ENCODE measurements at regions not wholly inside any gene's neighbourhood (a gene's known extent, or its start where the extent isn't known, plus 50 kb on each side); places are given as distances from the start of the nearest gene placed in this dataset.

GRCh38 chr20:52267418-52267817 is 75.8 kb upstream of the ZFP64 start:
- intact Hi-C loops (cut with micrococcal nuclease): no loop called here
- TF ChIP-seq SMC3 (IDR thresholded peaks at IDR 0.05; ENCODE audit: low read depth, low read length) (no peak), RAD21 (IDR thresholded peaks at IDR 0.05; ENCODE audit: low read length) (no peak), FOS (IDR thresholded peaks at IDR 0.05; ENCODE audit: low read depth, low read length) (no peak), CEBPB (IDR thresholded peaks at IDR 0.05; ENCODE audit: low read depth, low read length) (no peak), RCOR1 (IDR thresholded peaks at IDR 0.05; ENCODE audit: insufficient replicate concordance, low read length) (no peak), MAZ (IDR thresholded peaks at IDR 0.05; ENCODE audit: borderline replicate concordance, low read depth, low read length) (no peak), CHD1 (IDR thresholded peaks at IDR 0.05; ENCODE audit: low read depth, low read length) (no peak), MAFK (IDR thresholded peaks at IDR 0.05; ENCODE audit: low read depth, low read length) (no peak), NFE2L2 (IDR thresholded peaks at IDR 0.05; ENCODE audit: low read depth, low read length) (no peak), POLR2A (IDR thresholded peaks at IDR 0.05; ENCODE audit: low read depth, low read length) (no peak), RFX5 (IDR thresholded peaks at IDR 0.05; ENCODE audit: low read depth, low read length) (no peak), MXI1 (IDR thresholded peaks at IDR 0.05; ENCODE audit: borderline replicate concordance, low read depth, low read length) (no peak), BHLHE40 (IDR thresholded peaks at IDR 0.05; ENCODE audit: low read depth, low read length) (no peak), ELK1 (IDR thresholded peaks at IDR 0.05; ENCODE audit: borderline replicate concordance, low read depth, low read length) (no peak)
- TF ChIP-seq, protein P1, sequence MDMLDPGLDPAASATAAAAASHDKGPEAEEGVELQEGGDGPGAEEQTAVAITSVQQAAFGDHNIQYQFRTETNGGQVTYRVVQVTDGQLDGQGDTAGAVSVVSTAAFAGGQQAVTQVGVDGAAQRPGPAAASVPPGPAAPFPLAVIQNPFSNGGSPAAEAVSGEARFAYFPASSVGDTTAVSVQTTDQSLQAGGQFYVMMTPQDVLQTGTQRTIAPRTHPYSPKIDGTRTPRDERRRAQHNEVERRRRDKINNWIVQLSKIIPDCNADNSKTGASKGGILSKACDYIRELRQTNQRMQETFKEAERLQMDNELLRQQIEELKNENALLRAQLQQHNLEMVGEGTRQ (IDR thresholded peaks at IDR 0.05; ENCODE audit: low read depth, low read length): no peak
- TF ChIP-seq, protein P2, sequence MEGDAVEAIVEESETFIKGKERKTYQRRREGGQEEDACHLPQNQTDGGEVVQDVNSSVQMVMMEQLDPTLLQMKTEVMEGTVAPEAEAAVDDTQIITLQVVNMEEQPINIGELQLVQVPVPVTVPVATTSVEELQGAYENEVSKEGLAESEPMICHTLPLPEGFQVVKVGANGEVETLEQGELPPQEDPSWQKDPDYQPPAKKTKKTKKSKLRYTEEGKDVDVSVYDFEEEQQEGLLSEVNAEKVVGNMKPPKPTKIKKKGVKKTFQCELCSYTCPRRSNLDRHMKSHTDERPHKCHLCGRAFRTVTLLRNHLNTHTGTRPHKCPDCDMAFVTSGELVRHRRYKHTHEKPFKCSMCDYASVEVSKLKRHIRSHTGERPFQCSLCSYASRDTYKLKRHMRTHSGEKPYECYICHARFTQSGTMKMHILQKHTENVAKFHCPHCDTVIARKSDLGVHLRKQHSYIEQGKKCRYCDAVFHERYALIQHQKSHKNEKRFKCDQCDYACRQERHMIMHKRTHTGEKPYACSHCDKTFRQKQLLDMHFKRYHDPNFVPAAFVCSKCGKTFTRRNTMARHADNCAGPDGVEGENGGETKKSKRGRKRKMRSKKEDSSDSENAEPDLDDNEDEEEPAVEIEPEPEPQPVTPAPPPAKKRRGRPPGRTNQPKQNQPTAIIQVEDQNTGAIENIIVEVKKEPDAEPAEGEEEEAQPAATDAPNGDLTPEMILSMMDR (conservative IDR thresholded peaks at IDR 0.05; ENCODE audit: low read depth, low read length): no peak
- DNase-seq: no peak

More at GRCh38 chr20:52267418-52267817, 75.8 kb upstream of the ZFP64 start:
- Histone ChIP-seq H4K91ac (ENCODE audit: insufficient read depth, low read depth, low read length) (no peak overlapping the region), H3K4me3 (ENCODE audit: insufficient read depth, low read depth, low read length) (no peak overlapping the region), H4K5ac (ENCODE audit: low read depth, low read length) (no peak overlapping the region), H3K9ac (ENCODE audit: low read depth, low read length) (no peak overlapping the region), H3K79me1 (ENCODE audit: low read depth in 1 of 2, low read length in 2 of 2) (no peaks in the 10 kb centered on the region), H2AFZ (replicated peaks; ENCODE audit: low read length, poor library complexity) (no peak overlapping the region), H3K56ac (ENCODE audit: extremely low read depth, insufficient read depth, low read length) (no peak overlapping the region), H3K27ac (ENCODE audit: insufficient read depth, low read length) (no peak overlapping the region), H2AK5ac (ENCODE audit: low read depth, low read length) (no peak overlapping the region), H3K4me1 (ENCODE audit: control insufficient read depth, insufficient read depth, low read length) (no peaks in the 10 kb centered on the region), H2BK120ac (ENCODE audit: low read depth, low read length) (no peak overlapping the region), H3K9me3 (ENCODE audit: control insufficient read depth, insufficient read depth, low read length) (no peaks in the 10 kb centered on the region), H2BK15ac (ENCODE audit: low read depth, low read length) (no peak overlapping the region), H3K18ac (ENCODE audit: low read depth, low read length) (no peak overlapping the region), H2AK9ac (replicated peaks; ENCODE audit: low read depth, low read length, poor library complexity) (no peak overlapping the region), H4K8ac (ENCODE audit: low read depth in 2 of 2, low read length in 2 of 2) (no peak overlapping the region), H2BK20ac (ENCODE audit: low read depth, low read length) (no peak overlapping the region), H3K14ac (replicated peaks; ENCODE audit: low read depth, low read length) (no peak overlapping the region), H3K4me2 (ENCODE audit: low read depth, low read length) (no peak overlapping the region), H3K4ac (ENCODE audit: low read depth, low read length) (no peak overlapping the region), H2BK5ac (ENCODE audit: low read depth, low read length, poor library complexity, severe bottlenecking) (no peak overlapping the region), H4K20me1 (ENCODE audit: insufficient read depth, low read length) (no peaks in the 10 kb centered on the region), H3K27me3 (ENCODE audit: control insufficient read depth, insufficient read depth, low read length) (no peaks in the 10 kb centered on the region), H3K36me3 (ENCODE audit: control insufficient read depth, insufficient read depth, low read length) (no peaks in the 10 kb centered on the region), H3K9me1 (ENCODE audit: insufficient read depth, low read length) (no peaks in the 10 kb centered on the region), H3K23ac (ENCODE audit: low read depth, low read length) (no peak overlapping the region)
- in situ Hi-C loops (cut with MboI; ENCODE audit: low sequenced_read_pairs): no loop called here
- CTCF ChIA-PET: no interaction called here
- no peak for ATAC-seq (ENCODE audit: low read depth)
- dilution Hi-C loops (cut with HindIII; ENCODE audit: low sequenced_read_pairs, unreplicated experiment): no loop called here
- no TSS peak for BruUV-seq (replicated peaks)
- POLR2A ChIA-PET (ENCODE audit: unreplicated experiment): no interaction called here

Data from IMR-90 (cell line).